HEK293T (cell line): ENCODE measurements at regions not wholly inside any gene's neighbourhood (a gene's known extent, or its start where the extent isn't known, plus 50 kb on each side); places are given as distances from the start of the nearest gene placed in this dataset.

Experiments
- CTCF ChIA-PET: fragments of 350-600 bp; formaldehyde crosslinking; extraction: SDS; loops from one replicate; lab custom pipeline; 2021; ENCODE audit warnings: antibody characterized with exemption, inconsistent platforms; lab: Yijun Ruan, JAX
- POLR2A ChIA-PET: fragments of 350-600 bp; formaldehyde crosslinking; extraction: SDS; loops from one replicate; lab custom pipeline; 2020; ENCODE audit warnings: antibody characterized with exemption, inconsistent platforms; lab: Yijun Ruan, JAX
- DNase-seq: peaks from one replicate; pipeline ENCODE4 v3.0.0; 2012; ENCODE audit warnings: mixed read lengths; ENCODE audit errors: extremely low spot score
- ARNT ChIP-seq: fragments of 450-650 bp; IDR thresholded peaks from 2 replicates; pipeline ENCODE4 v1.6.1; 2017; ENCODE audit warnings: mild to moderate bottlenecking
- BHLHE40 ChIP-seq: fragments of 450-650 bp; IDR thresholded peaks from 2 replicates; pipeline ENCODE4 v1.6.1; 2016; ENCODE audit warnings: mild to moderate bottlenecking, moderate library complexity, borderline replicate concordance
- CTBP1 ChIP-seq: fragments of 450-650 bp; IDR thresholded peaks from 2 replicates; pipeline ENCODE4 v1.6.1; 2016; ENCODE audit warnings: borderline replicate concordance
- ELF4 ChIP-seq: fragments of 450-650 bp; IDR thresholded peaks from 2 replicates; pipeline ENCODE4 v1.6.1; 2017; ENCODE audit warnings: antibody characterized with exemption
- FOXA1 ChIP-seq: fragments of 450-650 bp; IDR thresholded peaks from 2 replicates; pipeline ENCODE4 v1.6.1; 2016; ENCODE audit warnings: mild to moderate bottlenecking
- FOXK2 ChIP-seq: fragments of 450-650 bp; IDR thresholded peaks from 2 replicates; pipeline ENCODE4 v1.6.1; 2016; ENCODE audit warnings: mild to moderate bottlenecking
- FOXM1 ChIP-seq: fragments of 450-650 bp; IDR thresholded peaks from 2 replicates; pipeline ENCODE4 v1.6.1; 2017; ENCODE audit warnings: mild to moderate bottlenecking, borderline replicate concordance
- HDGF ChIP-seq: fragments of 450-650 bp; IDR thresholded peaks from 2 replicates; pipeline ENCODE4 v1.6.1; 2017; ENCODE audit warnings: antibody characterized with exemption, borderline replicate concordance
- L3MBTL2 ChIP-seq: fragments of 450-650 bp; conservative IDR thresholded peaks from 2 replicates; pipeline ENCODE4 v1.6.1; 2016; ENCODE audit warnings: mild to moderate bottlenecking
- LEF1 ChIP-seq: fragments of 450-650 bp; IDR thresholded peaks from 2 replicates; pipeline ENCODE4 v1.6.1; 2017; ENCODE audit warnings: mild to moderate bottlenecking, borderline replicate concordance
- NFRKB ChIP-seq: fragments of 450-650 bp; IDR thresholded peaks from 2 replicates; pipeline ENCODE4 v1.6.1; 2016; ENCODE audit warnings: mild to moderate bottlenecking, moderate library complexity
- SP1 ChIP-seq: fragments of 450-650 bp; IDR thresholded peaks from 2 replicates; pipeline ENCODE4 v1.6.1; 2017
- SUZ12 ChIP-seq: fragments of 450-650 bp; IDR thresholded peaks from 2 replicates; pipeline ENCODE4 v1.6.1; 2016; ENCODE audit warnings: mild to moderate bottlenecking
- TARDBP ChIP-seq: fragments of 450-650 bp; IDR thresholded peaks from 2 replicates; pipeline ENCODE4 v1.6.1; 2016
- ZNF384 ChIP-seq: fragments of 450-650 bp; IDR thresholded peaks from 2 replicates; pipeline ENCODE4 v1.6.1; 2016
- TF ChIP-seq, protein P1 (sequence below): fragments of 450-650 bp; IDR thresholded peaks from 2 replicates; pipeline ENCODE4 v1.6.1; 2016

GRCh38 chr2:234429265-234429664 lies 67.6 kb downstream of the ARL4C start:
- no peak for DNase-seq
- TF ChIP-seq TARDBP (no peak), FOXA1 (no peak), BHLHE40 (no peak), LEF1 (no peak)
- TF ChIP-seq, protein P1, sequence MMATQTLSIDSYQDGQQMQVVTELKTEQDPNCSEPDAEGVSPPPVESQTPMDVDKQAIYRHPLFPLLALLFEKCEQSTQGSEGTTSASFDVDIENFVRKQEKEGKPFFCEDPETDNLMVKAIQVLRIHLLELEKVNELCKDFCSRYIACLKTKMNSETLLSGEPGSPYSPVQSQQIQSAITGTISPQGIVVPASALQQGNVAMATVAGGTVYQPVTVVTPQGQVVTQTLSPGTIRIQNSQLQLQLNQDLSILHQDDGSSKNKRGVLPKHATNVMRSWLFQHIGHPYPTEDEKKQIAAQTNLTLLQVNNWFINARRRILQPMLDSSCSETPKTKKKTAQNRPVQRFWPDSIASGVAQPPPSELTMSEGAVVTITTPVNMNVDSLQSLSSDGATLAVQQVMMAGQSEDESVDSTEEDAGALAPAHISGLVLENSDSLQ = no peak
- CTCF ChIA-PET = no interaction called here
- POLR2A ChIA-PET = no interaction called here

DNA sequence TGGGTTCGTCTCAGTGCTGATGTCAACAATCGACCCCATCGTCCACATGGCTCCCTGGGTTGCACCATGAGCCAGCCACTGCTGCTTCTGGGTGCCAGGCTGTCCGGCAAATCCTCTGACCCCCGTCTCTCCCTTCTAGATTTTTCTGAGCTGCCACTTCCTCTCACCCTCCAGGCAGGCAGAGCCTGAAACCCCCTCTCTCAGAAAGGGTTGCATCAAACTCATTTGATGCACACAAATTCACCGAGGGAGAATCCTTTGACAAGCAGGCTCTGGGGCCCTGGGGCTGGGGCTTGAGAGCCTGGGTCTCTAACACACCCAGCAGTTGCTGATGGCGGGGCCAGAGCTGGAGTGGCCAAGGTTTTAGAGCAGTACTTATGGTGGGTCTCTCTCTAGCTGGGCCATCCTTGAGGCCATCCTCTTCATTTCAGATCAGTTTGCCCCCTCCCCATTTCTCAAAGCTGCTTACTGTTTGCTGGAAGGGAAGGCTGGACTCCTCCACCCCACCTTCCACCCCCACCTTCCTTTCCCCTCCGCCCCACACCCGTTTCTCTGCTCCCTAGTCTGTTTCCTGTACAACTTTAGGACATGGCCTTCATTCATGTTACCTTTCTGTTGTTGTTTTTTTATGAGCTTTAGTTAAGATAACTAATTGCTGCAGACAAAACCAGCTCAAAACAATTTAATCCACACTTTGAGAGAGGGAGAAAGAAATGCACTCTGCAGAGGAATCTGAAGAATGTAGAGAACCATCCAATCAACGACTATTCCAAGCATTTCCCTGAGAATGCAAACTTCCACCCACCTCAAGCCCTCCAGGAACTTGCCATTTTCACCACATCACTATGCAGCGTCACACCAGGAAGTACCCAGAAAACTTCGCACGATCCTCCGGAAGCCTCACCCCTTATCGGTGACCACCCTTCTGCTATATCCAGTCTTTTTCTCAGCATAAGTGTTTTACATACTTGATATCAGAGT lies 69.5 kb downstream of the ARL4C start:
- no peak for TF ChIP-seq SUZ12
- no peak for TF ChIP-seq ZNF384
- ChIA-PET POLR2A (no interaction called here), CTCF (no interaction called here)
- DNase-seq = no peak

DNA sequence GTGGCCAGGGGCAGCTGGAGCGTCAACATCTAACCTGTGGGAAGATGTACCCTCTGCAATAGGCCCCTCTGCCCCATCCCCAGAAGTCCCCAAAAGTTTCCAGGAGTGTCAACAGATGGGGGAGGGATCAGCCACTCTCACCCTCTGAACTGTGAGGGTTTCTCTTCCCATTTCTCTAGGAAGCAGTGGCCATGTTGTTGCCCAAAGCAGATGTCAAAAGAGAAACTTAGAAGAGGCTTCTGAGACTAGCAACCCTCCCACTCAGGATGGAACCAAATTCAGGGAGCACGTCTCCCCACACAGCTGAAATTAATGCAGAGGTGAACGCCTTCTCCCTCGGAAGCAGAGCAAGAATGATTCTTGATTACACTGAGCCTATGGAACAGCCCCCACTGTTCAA lies 70.3 kb downstream of the ARL4C start:
- no peak for TF ChIP-seq CTBP1
- TF ChIP-seq L3MBTL2 = no peak
- no peak for TF ChIP-seq TARDBP
- TF ChIP-seq FOXA1 = no peak
- TF ChIP-seq NFRKB = no peak
- no peak for TF ChIP-seq ZNF384
- no peak for TF ChIP-seq HDGF
- TF ChIP-seq FOXM1 = no peak
- TF ChIP-seq, protein P1 = no peak
- TF ChIP-seq FOXK2 = no peak
- no peak for TF ChIP-seq SUZ12
- TF ChIP-seq BHLHE40 = no peak
- TF ChIP-seq ELF4 = no peak
- no peak for TF ChIP-seq SP1
- no peak for TF ChIP-seq LEF1
- no peak for TF ChIP-seq ARNT
- ChIA-PET CTCF (no interaction called here), POLR2A (no interaction called here)
- no peak for DNase-seq

GRCh38 chr2:234425639-234426603 lies 71.0 kb downstream of the ARL4C start:
- TF ChIP-seq FOXA1 (no peak), FOXK2 (no peak), BHLHE40 (no peak), SUZ12 (no peak), SP1 (no peak), TARDBP (no peak), FOXM1 (no peak), ARNT (no peak), L3MBTL2 (no peak), LEF1 (no peak), HDGF (no peak), CTBP1 (no peak), NFRKB (no peak)
- TF ChIP-seq, protein P1 = no peak
- POLR2A ChIA-PET = no interaction called here
- CTCF ChIA-PET = no interaction called here
- DNase-seq = no peak

DNA sequence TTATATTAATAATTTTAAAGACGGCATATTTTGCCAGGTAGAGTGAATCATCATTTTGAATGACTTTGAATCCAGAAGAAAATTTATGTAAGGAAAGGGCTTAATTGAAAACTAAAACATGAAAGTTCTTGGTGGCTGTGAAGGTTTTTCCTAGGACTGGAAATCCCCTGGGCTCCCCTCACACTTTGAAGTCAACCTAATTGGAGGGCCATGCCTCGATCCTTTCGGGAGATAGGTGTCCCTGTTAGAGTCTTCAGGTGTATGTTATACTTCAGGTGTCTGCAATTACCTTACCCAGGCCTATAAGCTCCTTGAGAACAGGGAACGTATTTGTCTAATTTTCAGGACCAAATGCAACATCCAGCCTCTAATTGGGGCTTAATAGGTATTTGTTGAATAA lies 73.0 kb downstream of the ARL4C start:
- ChIA-PET POLR2A (no interaction called here), CTCF (no interaction called here)
- no peak for TF ChIP-seq BHLHE40
- no peak for TF ChIP-seq FOXM1
- no peak for TF ChIP-seq L3MBTL2
- TF ChIP-seq CTBP1 = no peak
- no peak for TF ChIP-seq TARDBP
- TF ChIP-seq FOXA1 = no peak
- TF ChIP-seq SP1 = no peak
- no peak for DNase-seq

GRCh38 chr2:234422981-234423431 lies 73.9 kb downstream of the ARL4C start:
- ChIA-PET CTCF (no interaction called here), POLR2A (no interaction called here)
- DNase-seq = no peak
- TF ChIP-seq FOXA1 = no peak
- TF ChIP-seq ZNF384 = no peak
